ENCODE measurements at regions not wholly inside any gene's neighbourhood (a gene's known extent, or its start where the extent isn't known, plus 50 kb on each side); places are given as distances from the start of the nearest gene placed in this dataset.

GRCh38 chr14:87391066-87391465 lies 601.9 kb downstream of the GALC start:
- TF ChIP-seq CTCF (conservative IDR thresholded peaks at IDR 0.05; ENCODE audit: low read depth, low read length) (no peak), EZH2 (IDR thresholded peaks at IDR 0.05; ENCODE audit: borderline replicate concordance, low read depth, low read length, poor library complexity, severe bottlenecking) (no peak)
